Ovary (tissue), 3 donors: ENCODE measurements at regions not wholly inside any gene's neighbourhood (a gene's known extent, or its start where the extent isn't known, plus 50 kb on each side); places are given as distances from the start of the nearest gene placed in this dataset.

Source experiments
- CTCF ChIP-seq, 3 donors: fragments of 450-650 bp in 2 of 3; fragments of 200-600 bp in 1 of 3; IDR thresholded peaks; one replicate each; pipeline versions ENCODE4 v1.5.1 to v1.8.0; 2016 to 2022; ENCODE audit warnings: antibody characterized with exemption in 3 of 3, mild to moderate bottlenecking in 1 of 3
- POLR2A ChIP-seq: fragments of 450-650 bp; IDR thresholded peaks from one replicate; pipeline ENCODE4 v1.6.1; 2017; ENCODE audit warnings: antibody characterized with exemption, mild to moderate bottlenecking, moderate library complexity
- donor health status: DM: no; HTN: no; CAD: no.

- no peak for TF ChIP-seq CTCF (IDR thresholded peaks at IDR 0.05)
- TF ChIP-seq POLR2A = no peak
Observed at GRCh38 chr6:40717411-40718057, 130.4 kb upstream of the LRFN2 start.
